SK-N-SH treated with all-trans-retinoic acid at 6 μM for 48 hours (cell line): ENCODE measurements at regions not wholly inside any gene's neighbourhood (a gene's known extent, or its start where the extent isn't known, plus 50 kb on each side); places are given as distances from the start of the nearest gene placed in this dataset.

ENCODE experiments used
- ZFP3 ChIP-seq: fragments of 250-450 bp; sonication (Bioruptor Pico); IDR thresholded peaks from 2 replicates; pipeline ENCODE4 v1.5.0; 2020; ENCODE audit warnings: mild to moderate bottlenecking, moderate library complexity
- ZFP30 ChIP-seq: fragments of 450-650 bp; formaldehyde crosslinking; IDR thresholded peaks from 2 replicates; pipeline ENCODE4 v1.5.0; 2022; ENCODE audit warnings: mild to moderate bottlenecking, moderate library complexity
- TF ChIP-seq, protein P1 (sequence below): fragments of 250-450 bp; sonication (Bioruptor Pico); IDR thresholded peaks from 2 replicates; pipeline ENCODE4 v1.8.0; 2020; ENCODE audit warnings: mild to moderate bottlenecking, moderate library complexity, borderline replicate concordance

DNA sequence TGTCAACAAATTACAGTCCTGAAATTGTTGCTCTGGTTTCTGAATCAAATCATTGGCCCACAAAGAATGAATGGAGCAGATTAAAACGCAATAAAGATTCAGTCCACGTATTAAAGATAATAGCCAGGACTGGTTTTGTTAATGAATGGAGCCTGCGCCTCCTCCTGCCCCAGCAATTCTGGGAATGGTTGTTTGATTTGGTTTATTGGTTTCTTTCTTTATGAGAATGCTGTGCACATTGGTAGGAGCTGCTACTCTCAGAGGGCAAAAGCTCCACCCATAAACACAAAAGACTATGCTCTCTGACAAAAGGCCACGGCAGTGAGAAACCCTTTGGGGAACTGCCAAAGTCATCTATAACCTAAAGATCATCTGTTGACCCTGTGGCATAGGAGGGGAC lies 261.1 kb downstream of the ABHD5 start:
- TF ChIP-seq, protein P1, sequence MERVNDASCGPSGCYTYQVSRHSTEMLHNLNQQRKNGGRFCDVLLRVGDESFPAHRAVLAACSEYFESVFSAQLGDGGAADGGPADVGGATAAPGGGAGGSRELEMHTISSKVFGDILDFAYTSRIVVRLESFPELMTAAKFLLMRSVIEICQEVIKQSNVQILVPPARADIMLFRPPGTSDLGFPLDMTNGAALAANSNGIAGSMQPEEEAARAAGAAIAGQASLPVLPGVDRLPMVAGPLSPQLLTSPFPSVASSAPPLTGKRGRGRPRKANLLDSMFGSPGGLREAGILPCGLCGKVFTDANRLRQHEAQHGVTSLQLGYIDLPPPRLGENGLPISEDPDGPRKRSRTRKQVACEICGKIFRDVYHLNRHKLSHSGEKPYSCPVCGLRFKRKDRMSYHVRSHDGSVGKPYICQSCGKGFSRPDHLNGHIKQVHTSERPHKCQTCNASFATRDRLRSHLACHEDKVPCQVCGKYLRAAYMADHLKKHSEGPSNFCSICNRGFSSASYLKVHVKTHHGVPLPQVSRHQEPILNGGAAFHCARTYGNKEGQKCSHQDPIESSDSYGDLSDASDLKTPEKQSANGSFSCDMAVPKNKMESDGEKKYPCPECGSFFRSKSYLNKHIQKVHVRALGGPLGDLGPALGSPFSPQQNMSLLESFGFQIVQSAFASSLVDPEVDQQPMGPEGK = no peak
- TF ChIP-seq ZFP3 (CRISPR knock-in tag) (no peak), ZFP30 (no peak)
